ENCODE measurements at regions not wholly inside any gene's neighbourhood (a gene's known extent, or its start where the extent isn't known, plus 50 kb on each side); places are given as distances from the start of the nearest gene placed in this dataset.

DNA sequence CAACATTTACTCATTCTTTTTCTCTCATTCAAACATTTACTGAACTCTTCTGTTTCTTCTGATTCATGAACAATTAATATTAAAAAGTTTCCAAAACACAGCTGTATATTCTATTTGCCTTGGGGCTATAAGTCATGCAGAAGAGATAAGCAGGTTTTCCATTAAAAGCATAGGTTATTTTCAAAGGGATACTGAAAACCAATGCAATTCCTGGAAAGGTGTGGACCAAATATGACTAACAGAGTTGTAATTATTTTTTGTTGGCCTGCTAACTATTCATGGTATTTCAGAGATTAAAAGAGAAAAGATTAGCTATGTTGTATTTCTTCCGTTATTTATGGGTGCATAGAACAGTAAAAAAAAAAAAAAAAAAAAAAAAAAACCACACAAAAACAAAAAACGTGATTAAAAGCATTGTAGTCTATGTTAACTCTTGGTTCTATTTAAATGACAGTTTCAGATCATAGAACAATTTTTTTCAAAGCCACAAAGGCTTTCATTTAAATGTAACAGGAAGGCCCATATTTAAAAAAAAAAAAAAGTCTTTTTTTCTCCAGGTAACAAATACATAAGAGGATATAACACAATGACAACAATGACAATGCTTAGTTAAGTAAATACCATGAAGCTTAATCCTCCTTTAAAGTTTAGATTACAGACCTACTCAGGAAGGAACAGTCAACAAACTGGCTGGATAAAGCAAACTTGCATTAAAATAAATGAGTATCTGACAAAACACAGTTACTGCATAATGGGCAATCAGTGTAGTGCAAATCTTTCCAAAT lies 1042.9 kb downstream of the GATA3 start:
- Histone ChIP-seq H2AFZ (ENCODE audit: control insufficient read depth, low read length) (no peak overlapping the region), H4K20me1 (ENCODE audit: control insufficient read depth, extremely low read depth, insufficient read depth, low read length) (no peaks in the 10 kb centered on the region), H3K9ac (ENCODE audit: control insufficient read depth, extremely low read depth, insufficient read depth, low read length) (no peak overlapping the region), H3K27ac (ENCODE audit: control insufficient read depth, insufficient read depth, low read length) (no peak overlapping the region), H3K9me1 (ENCODE audit: control insufficient read depth, extremely low read depth, insufficient read depth, low read length) (no peaks in the 10 kb centered on the region), H3K4me2 (ENCODE audit: control insufficient read depth, extremely low read depth, insufficient read depth, low read depth, low read length) (no peak overlapping the region), H3K4me3 (ENCODE audit: control insufficient read depth in 2 of 3, extremely low read depth in 1 of 3, insufficient read depth in 2 of 3, low read depth in 1 of 3, low read length in 3 of 3) (no peak overlapping the region), H3K79me2 (ENCODE audit: control insufficient read depth, insufficient read depth, low read length) (no peaks in the 10 kb centered on the region), H3K27me3 (ENCODE audit: control insufficient read depth, extremely low read depth, insufficient read depth, low read length) (no peaks in the 10 kb centered on the region), H3K4me1 (ENCODE audit: control insufficient read depth, extremely low read depth, insufficient read depth, low read length) (peaks cover 3% of the 10 kb centered on the region), H3K9me3 (ENCODE audit: control insufficient read depth, low read depth, low read length) (no peaks in the 10 kb centered on the region), H3K36me3 (ENCODE audit: control insufficient read depth in 2 of 2, extremely low read depth in 1 of 2, insufficient read depth in 2 of 2, low read length in 2 of 2) (no peaks in the 10 kb centered on the region)
- DNase-seq (ENCODE audit: low read depth, low spot score) (peak; percentile 26), FAIRE-seq (peak; percentile 36)
- TF ChIP-seq, protein P1, sequence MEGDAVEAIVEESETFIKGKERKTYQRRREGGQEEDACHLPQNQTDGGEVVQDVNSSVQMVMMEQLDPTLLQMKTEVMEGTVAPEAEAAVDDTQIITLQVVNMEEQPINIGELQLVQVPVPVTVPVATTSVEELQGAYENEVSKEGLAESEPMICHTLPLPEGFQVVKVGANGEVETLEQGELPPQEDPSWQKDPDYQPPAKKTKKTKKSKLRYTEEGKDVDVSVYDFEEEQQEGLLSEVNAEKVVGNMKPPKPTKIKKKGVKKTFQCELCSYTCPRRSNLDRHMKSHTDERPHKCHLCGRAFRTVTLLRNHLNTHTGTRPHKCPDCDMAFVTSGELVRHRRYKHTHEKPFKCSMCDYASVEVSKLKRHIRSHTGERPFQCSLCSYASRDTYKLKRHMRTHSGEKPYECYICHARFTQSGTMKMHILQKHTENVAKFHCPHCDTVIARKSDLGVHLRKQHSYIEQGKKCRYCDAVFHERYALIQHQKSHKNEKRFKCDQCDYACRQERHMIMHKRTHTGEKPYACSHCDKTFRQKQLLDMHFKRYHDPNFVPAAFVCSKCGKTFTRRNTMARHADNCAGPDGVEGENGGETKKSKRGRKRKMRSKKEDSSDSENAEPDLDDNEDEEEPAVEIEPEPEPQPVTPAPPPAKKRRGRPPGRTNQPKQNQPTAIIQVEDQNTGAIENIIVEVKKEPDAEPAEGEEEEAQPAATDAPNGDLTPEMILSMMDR (optimal IDR thresholded peaks at IDR 0.05 in 1 of 3, IDR thresholded peaks at IDR 0.05 in 1 of 3, conservative IDR thresholded peaks at IDR 0.05 in 1 of 3; ENCODE audit: extremely low read depth in 1 of 3, insufficient read depth in 2 of 3, low read length in 3 of 3) = no peak
- dilution Hi-C loops (cut with MboI; ENCODE audit: extremely low pct_ligation_motif_present, low sequenced_read_pairs) = no loop called here

DNA sequence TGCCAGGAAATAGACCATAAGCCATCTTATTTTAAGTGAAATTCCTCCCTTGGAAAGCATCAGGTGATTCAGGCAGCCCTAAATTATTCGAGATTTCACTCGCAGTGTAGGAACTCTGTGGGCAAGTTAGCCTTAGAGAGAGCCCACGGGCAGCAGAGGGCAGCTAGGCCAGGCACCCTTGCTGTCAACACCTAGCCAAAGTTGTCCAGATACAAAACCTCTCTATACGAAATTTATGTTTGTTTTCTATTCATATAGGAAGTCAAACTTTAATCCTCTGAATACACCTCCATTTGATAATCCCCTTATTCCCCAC lies 1043.5 kb downstream of the GATA3 start:
- TF ChIP-seq, protein P1 (optimal IDR thresholded peaks at IDR 0.05 in 1 of 3, IDR thresholded peaks at IDR 0.05 in 1 of 3, conservative IDR thresholded peaks at IDR 0.05 in 1 of 3; ENCODE audit: extremely low read depth in 1 of 3, insufficient read depth in 2 of 3, low read length in 3 of 3) = no peak
- no peak for TF ChIP-seq EZH2 (IDR thresholded peaks at IDR 0.05; ENCODE audit: low read length)
- Histone ChIP-seq H3K4me2 (ENCODE audit: control insufficient read depth, extremely low read depth, insufficient read depth, low read depth, low read length) (no peak overlapping the region), H3K4me1 (ENCODE audit: control insufficient read depth, extremely low read depth, insufficient read depth, low read length) (peaks cover 3% of the 10 kb centered on the region), H3K9ac (ENCODE audit: control insufficient read depth, extremely low read depth, insufficient read depth, low read length) (no peak overlapping the region), H3K36me3 (ENCODE audit: control insufficient read depth in 2 of 2, extremely low read depth in 1 of 2, insufficient read depth in 2 of 2, low read length in 2 of 2) (no peaks in the 10 kb centered on the region), H3K79me2 (ENCODE audit: control insufficient read depth, insufficient read depth, low read length) (no peaks in the 10 kb centered on the region), H2AFZ (ENCODE audit: control insufficient read depth, low read length) (no peak overlapping the region), H4K20me1 (ENCODE audit: control insufficient read depth, extremely low read depth, insufficient read depth, low read length) (no peaks in the 10 kb centered on the region), H3K27ac (ENCODE audit: control insufficient read depth, insufficient read depth, low read length) (no peak overlapping the region), H3K9me3 (ENCODE audit: control insufficient read depth, low read depth, low read length) (no peaks in the 10 kb centered on the region), H3K9me1 (ENCODE audit: control insufficient read depth, extremely low read depth, insufficient read depth, low read length) (no peaks in the 10 kb centered on the region), H3K27me3 (ENCODE audit: control insufficient read depth, extremely low read depth, insufficient read depth, low read length) (no peaks in the 10 kb centered on the region), H3K4me3 (ENCODE audit: control insufficient read depth in 2 of 3, extremely low read depth in 1 of 3, insufficient read depth in 2 of 3, low read depth in 1 of 3, low read length in 3 of 3) (no peak overlapping the region)
- dilution Hi-C loops (cut with MboI; ENCODE audit: extremely low pct_ligation_motif_present, low sequenced_read_pairs) = no loop called here
- DNase-seq (ENCODE audit: low read depth, low spot score) (no peak), FAIRE-seq (no peak)
